ENCODE measurements at regions not wholly inside any gene's neighbourhood (a gene's known extent, or its start where the extent isn't known, plus 50 kb on each side); places are given as distances from the start of the nearest gene placed in this dataset.

DNA sequence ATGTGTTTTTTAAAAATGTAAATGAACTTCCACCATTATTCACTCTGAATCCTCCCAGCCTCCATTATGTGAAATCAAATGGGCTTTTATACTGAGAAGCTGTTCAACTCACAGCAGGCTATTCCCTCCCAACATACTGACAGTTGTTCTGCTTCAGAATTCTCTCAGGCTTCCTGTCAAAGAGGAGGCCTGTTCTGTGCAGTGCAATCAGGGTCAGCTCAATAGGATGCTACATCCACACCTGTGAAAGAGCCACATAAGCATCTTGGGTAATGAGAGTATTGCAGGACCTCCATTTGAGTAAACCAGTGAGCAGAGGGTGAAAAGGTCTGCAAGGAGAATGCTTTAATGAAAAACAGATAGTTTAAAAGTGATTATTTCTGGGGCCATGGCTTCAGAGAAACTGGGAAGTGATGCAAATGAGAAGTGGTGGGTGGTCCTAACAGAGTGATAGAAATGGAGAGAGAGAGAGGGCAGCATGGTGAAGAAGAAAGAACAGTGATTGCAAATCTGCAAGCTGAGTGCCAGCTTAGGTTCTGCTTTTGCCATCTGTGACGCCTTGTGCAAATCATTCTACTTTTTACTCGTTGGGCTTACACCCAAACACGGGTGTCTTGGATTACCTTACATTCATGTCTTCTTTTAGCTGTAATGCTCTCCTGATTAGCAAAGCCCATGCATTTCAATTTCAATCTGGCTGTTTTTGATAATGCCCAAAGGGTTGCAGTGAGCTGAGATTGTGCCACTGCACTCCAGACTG lies 202.5 kb upstream of the NMUR2 start:
- H3K9ac ChIP-seq, result no peak overlapping the region
- H3K4me3 ChIP-seq (IDR thresholded peaks at IDR 0.05; ENCODE audit: insufficient read depth, low read depth, low read length), result no peak overlapping the region
- H3K4me1 ChIP-seq (ENCODE audit: low read depth, poor library complexity, severe bottlenecking), result no peaks in the 10 kb centered on the region
- no peaks in the 10 kb centered on the region for H3K79me2 ChIP-seq (ENCODE audit: insufficient read depth, low read depth)
- no peaks in the 10 kb centered on the region for H4K20me1 ChIP-seq (ENCODE audit: insufficient read depth)
- H3K27me3 ChIP-seq (ENCODE audit: insufficient read depth, low read depth), result no peaks in the 10 kb centered on the region
- no peaks in the 10 kb centered on the region for H3K36me3 ChIP-seq (ENCODE audit: insufficient read depth)
- no peak overlapping the region for H3K27ac ChIP-seq
- H3K4me2 ChIP-seq, result no peak overlapping the region
- TF ChIP-seq, protein P1, sequence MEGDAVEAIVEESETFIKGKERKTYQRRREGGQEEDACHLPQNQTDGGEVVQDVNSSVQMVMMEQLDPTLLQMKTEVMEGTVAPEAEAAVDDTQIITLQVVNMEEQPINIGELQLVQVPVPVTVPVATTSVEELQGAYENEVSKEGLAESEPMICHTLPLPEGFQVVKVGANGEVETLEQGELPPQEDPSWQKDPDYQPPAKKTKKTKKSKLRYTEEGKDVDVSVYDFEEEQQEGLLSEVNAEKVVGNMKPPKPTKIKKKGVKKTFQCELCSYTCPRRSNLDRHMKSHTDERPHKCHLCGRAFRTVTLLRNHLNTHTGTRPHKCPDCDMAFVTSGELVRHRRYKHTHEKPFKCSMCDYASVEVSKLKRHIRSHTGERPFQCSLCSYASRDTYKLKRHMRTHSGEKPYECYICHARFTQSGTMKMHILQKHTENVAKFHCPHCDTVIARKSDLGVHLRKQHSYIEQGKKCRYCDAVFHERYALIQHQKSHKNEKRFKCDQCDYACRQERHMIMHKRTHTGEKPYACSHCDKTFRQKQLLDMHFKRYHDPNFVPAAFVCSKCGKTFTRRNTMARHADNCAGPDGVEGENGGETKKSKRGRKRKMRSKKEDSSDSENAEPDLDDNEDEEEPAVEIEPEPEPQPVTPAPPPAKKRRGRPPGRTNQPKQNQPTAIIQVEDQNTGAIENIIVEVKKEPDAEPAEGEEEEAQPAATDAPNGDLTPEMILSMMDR (conservative IDR thresholded peaks at IDR 0.05; ENCODE audit: low read depth, low read length), result no peak
- no peak overlapping the region for H2AFZ ChIP-seq (ENCODE audit: low read depth)

DNA sequence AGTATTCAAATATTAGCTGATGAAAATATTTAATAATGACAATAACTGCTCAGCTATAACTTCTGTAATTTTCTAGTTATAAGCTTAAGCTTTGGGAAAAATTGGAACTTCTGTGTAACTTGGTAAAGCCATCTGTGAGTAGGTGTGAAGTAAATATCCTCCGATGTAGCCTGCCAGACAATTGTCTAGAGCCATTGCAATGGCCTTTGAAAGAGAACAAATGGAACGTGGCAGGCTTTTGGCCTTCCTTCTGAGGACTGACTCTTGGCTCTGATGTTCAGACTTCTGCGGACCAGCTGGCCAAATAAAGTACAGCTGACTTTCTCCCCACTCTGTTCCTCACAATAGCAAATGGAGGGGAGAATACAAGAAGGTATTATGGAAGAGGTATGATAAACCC lies 203.4 kb upstream of the NMUR2 start:
- Histone ChIP-seq H3K4me3 (IDR thresholded peaks at IDR 0.05; ENCODE audit: insufficient read depth, low read depth, low read length) (no peak overlapping the region), H3K27ac (no peak overlapping the region), H3K36me3 (ENCODE audit: insufficient read depth) (no peaks in the 10 kb centered on the region), H3K4me2 (no peak overlapping the region), H3K79me2 (ENCODE audit: insufficient read depth, low read depth) (no peaks in the 10 kb centered on the region), H3K27me3 (ENCODE audit: insufficient read depth, low read depth) (no peaks in the 10 kb centered on the region), H3K4me1 (ENCODE audit: low read depth, poor library complexity, severe bottlenecking) (no peaks in the 10 kb centered on the region), H2AFZ (ENCODE audit: low read depth) (no peak overlapping the region), H4K20me1 (ENCODE audit: insufficient read depth) (no peaks in the 10 kb centered on the region), H3K9ac (no peak overlapping the region)
- TF ChIP-seq, protein P1 (conservative IDR thresholded peaks at IDR 0.05; ENCODE audit: low read depth, low read length), result no peak

DNA sequence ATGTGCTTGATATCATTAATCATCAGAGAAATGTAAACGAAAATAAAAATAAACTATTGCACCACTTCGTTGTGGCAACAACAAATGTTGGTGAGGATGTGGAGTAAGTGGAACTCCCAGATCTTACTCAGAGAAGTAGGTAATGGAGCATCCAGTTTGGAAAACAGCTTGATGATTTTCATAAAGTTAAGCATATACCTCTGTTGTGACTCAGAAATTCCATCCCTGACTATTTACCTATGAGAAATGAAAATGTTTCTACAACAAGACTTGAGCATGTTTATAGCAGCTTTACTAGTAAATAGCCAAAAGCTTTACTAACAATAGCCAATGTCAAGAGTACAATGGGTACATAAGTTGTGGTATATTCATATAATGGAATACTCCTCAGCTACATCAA lies 214.7 kb upstream of the NMUR2 start:
- no peak overlapping the region for H3K4me3 ChIP-seq (IDR thresholded peaks at IDR 0.05; ENCODE audit: insufficient read depth, low read depth, low read length)
- H3K36me3 ChIP-seq (ENCODE audit: insufficient read depth), result no peaks in the 10 kb centered on the region
- H3K27me3 ChIP-seq (ENCODE audit: insufficient read depth, low read depth), result no peaks in the 10 kb centered on the region
- TF ChIP-seq, protein P1 (conservative IDR thresholded peaks at IDR 0.05; ENCODE audit: low read depth, low read length), result no peak
- H3K27ac ChIP-seq, result no peak overlapping the region
- no peak overlapping the region for H3K9ac ChIP-seq
- H3K79me2 ChIP-seq (ENCODE audit: insufficient read depth, low read depth), result no peaks in the 10 kb centered on the region
- H4K20me1 ChIP-seq (ENCODE audit: insufficient read depth), result no peaks in the 10 kb centered on the region
- H3K4me2 ChIP-seq, result no peak overlapping the region
- no peaks in the 10 kb centered on the region for H3K4me1 ChIP-seq (ENCODE audit: low read depth, poor library complexity, severe bottlenecking)
- H2AFZ ChIP-seq (ENCODE audit: low read depth), result no peak overlapping the region

DNA sequence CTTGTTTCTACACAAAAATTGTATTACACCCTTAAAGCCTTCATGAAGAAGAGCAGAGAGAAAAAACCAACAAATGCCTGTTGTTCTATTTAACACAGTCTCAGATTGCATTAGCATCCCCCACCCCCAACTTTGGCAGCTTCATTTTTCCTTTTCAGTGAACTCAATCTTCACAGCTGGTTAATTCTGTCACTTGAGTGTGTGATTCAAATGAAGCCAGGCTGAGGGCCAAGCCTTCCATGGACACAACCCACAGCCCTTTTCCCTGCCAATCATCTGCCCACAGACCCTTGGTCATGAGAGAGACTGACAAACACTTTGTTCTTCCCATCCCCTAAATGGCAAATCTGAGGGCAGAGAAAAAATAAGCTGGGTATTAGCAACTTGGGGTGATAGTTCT lies 217.5 kb upstream of the NMUR2 start:
- TF ChIP-seq, protein P1 (conservative IDR thresholded peaks at IDR 0.05; ENCODE audit: low read depth, low read length), result no peak
- Histone ChIP-seq H4K20me1 (ENCODE audit: insufficient read depth) (no peaks in the 10 kb centered on the region), H3K4me2 (no peak overlapping the region), H3K36me3 (ENCODE audit: insufficient read depth) (no peaks in the 10 kb centered on the region), H3K79me2 (ENCODE audit: insufficient read depth, low read depth) (no peaks in the 10 kb centered on the region), H3K27ac (no peak overlapping the region), H3K4me1 (ENCODE audit: low read depth, poor library complexity, severe bottlenecking) (no peaks in the 10 kb centered on the region), H3K27me3 (ENCODE audit: insufficient read depth, low read depth) (no peaks in the 10 kb centered on the region), H3K4me3 (IDR thresholded peaks at IDR 0.05; ENCODE audit: insufficient read depth, low read depth, low read length) (no peak overlapping the region), H2AFZ (ENCODE audit: low read depth) (no peak overlapping the region), H3K9ac (no peak overlapping the region)
